Renal cortex interstitium (tissue), 11 donors: ENCODE measurements at regions not wholly inside any gene's neighbourhood (a gene's known extent, or its start where the extent isn't known, plus 50 kb on each side); places are given as distances from the start of the nearest gene placed in this dataset.

Experiments
- DNase-seq, 11 donors: peaks; one replicate each; pipeline ENCODE4 v3.0.0-alpha.2; 2013; ENCODE audit warnings: low read depth in 9 of 11, low spot score in 4 of 11; ENCODE audit errors: extremely low read depth in 1 of 11

GRCh38 chr20:53718142-53719021 lies 124.7 kb upstream of the ZNF217 start:
- DNase-seq: no peak

DNA sequence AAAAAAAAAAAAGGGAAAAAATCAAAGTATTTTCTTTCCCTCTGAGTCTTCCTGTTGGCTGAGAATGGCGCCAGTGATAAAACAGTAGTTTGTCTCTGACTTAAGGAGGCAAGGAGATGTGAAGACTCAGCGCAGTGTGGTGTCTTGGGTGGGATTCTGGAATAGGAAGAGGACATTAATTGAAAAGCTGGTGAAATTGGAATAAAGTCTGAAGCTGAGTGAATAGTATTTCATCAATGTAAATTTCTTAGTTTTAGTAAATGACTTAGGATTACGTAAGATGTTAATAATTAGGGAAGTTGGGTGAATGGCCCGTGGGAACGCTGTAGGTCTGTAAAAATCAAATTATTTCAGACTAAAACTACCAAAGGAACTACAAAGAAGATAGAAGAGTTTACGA lies 122.8 kb upstream of the ZNF217 start:
- no peak for DNase-seq

GRCh38 chr20:53714524-53714923 lies 120.9 kb upstream of the ZNF217 start:
- DNase-seq: no peak

DNA sequence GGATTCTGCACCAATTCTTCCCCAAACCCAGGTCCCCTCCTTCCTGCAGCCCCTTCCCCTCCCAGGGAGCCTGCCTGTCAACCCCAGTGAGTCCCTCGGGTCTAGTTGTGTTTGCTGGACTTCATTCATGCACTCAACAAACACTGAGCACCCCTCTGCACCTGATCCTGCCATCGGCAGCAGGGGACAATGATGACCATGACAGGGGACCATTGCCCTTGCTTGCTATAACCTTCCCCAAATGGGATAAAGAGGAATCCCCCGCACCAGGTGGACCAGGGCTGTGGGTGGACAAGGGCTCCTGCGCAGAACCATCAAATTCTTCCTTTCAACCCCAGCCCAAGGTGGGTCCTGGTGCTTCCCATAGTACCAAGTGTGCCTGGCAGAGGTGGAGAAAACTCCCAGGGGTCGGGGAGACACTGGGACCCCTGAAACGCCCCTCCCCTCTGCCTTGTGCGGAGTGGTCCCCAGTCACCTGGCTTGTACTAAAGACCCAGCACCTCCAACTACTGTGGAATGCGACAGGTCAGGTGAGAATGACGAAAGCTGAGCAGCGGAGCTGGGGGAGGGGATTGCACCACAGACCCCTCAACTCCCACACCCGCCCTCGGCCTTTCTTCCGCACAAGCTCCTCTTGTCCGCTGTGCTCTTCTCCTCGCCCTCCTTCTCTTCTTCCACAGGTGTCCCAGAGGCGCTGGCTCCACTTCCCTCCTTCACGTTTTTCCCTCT lies 119.9 kb upstream of the ZNF217 start:
- no peak for DNase-seq

- no peak for DNase-seq
Observed at GRCh38 chr20:53712212-53712977, 118.8 kb upstream of the ZNF217 start.

GRCh38 chr20:53711333-53712211 lies 117.9 kb upstream of the ZNF217 start:
- DNase-seq: no peak

- no peak for DNase-seq
Observed at GRCh38 chr20:53708129-53708968, 114.7 kb upstream of the ZNF217 start.

DNA sequence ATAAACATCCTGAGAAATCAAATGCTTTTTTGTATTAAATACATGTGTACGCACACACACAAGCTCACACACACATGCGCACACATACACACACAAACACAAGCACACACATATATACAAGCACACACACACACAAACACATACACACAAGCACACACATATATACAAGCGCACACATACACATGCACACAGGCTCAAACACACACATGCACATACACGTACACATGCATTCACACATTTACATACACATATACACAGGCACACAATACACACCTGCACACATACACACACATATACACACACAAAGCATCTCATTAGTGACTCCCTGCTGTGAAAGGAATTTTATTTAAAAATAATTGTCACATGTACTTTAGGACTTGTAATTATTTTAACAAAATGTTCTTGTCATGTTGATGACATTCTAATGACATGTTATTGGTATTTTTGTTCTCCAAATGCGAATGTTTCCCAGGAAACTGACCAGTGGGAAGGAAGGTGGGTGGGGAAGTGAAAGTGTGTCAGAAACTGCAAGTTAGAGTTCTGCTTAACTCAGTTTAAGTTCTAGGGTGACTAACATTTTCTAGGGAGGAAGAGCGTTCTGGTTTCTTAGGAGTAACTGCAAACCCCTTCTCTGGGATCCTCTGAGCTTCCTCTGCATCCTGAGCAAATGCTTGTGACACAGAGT lies 113.9 kb upstream of the ZNF217 start:
- DNase-seq: no peak

- DNase-seq: no peak
Observed at GRCh38 chr20:53706466-53707370, 113.1 kb upstream of the ZNF217 start.

- DNase-seq: no peak
Observed at GRCh38 chr20:53706008-53706465, 112.4 kb upstream of the ZNF217 start.

- no peak for DNase-seq
Observed at GRCh38 chr20:53702617-53703016, 109.0 kb upstream of the ZNF217 start.

DNA sequence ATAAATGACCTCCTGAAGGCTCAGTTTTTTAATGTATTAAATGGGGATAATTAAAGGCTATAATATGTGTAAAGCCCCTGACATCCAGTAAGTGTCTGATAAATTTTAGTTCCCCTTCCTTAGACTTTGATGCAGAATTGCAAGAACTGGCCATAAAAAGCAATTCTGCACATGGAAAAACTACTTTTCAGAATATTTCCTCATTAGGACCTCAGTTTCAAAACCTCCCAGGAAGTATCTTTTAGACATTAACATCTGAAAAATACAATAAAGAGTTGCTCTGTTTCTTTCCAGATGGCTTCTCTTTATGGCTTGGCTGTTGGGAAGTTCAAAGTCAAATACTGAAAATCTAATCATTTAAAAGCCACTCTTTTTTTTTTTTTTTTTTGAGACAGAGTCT lies 106.3 kb upstream of the ZNF217 start:
- DNase-seq: no peak

GRCh38 chr20:53699085-53699674 lies 105.5 kb upstream of the ZNF217 start:
- DNase-seq: no peak

GRCh38 chr20:53698371-53698978 lies 104.8 kb upstream of the ZNF217 start:
- DNase-seq: no peak

DNA sequence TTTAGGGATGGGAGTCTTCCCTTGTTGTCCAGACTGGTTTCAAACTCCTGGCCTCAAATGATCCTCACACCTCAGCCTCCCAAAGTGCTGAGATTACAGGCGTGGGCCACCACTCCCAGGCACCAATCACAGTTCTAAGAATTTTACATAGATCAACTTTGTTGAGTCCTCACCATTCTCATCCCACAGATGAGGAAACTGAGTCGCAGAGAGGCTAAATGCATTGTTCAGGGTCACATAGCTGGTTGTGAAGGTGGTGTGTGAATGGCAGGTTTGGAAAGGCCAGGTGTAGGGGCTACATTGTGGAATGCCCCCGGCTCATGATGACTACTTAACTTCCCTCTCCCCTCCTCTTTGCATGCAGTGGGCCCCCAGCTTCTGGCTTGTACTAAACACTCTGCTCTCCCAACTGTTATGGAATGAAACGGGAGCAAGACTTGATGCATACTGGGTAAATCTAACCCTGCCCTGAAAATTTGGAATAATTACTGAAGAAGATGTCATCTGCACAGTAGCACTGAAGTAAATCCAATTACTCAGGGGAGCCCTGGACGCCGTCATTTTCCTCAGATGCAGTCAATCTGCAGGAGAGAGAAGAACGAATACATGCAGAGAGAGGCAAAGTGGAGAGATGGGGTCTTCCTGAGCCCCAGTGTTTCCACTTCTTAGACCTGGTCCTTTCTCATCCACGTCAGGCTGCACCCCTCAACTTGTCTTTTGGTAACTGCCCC lies 102.3 kb upstream of the ZNF217 start:
- DNase-seq: no peak
